Activated CD8-positive, alpha-beta memory T cell treated with anti-CD3 and anti-CD28 coated beads, Interleukin-2, amount 50 U/mL, for 1 hour (primary cell): ENCODE measurements at regions not wholly inside any gene's neighbourhood (a gene's known extent, or its start where the extent isn't known, plus 50 kb on each side); places are given as distances from the start of the nearest gene placed in this dataset.

ENCODE experiments used
- DNase-seq: peaks from one replicate; pipeline ENCODE4 v3.0.0-alpha.2; 2020; ENCODE audit errors: extremely low read depth

GRCh38 chr12:92466391-92467305 is 236.1 kb upstream of the PLEKHG7 start:
- no peak for DNase-seq

GRCh38 chr12:92465786-92466295 is 236.9 kb upstream of the PLEKHG7 start:
- no peak for DNase-seq

GRCh38 chr12:92464911-92465310 is 237.9 kb upstream of the PLEKHG7 start:
- DNase-seq: no peak

GRCh38 chr12:92463171-92463570 is 239.6 kb upstream of the PLEKHG7 start:
- no peak for DNase-seq

- DNase-seq: no peak
Measured at GRCh38 chr12:92462527-92462926, 240.3 kb upstream of the PLEKHG7 start.

- no peak for DNase-seq
Measured at GRCh38 chr12:92462049-92462448, 240.7 kb upstream of the PLEKHG7 start.

GRCh38 chr12:92459850-92460249 is 242.9 kb upstream of the PLEKHG7 start:
- DNase-seq: no peak

GRCh38 chr12:92458996-92459395 is 243.8 kb upstream of the PLEKHG7 start:
- DNase-seq: no peak

GRCh38 chr12:92457458-92458180 is 245.2 kb upstream of the PLEKHG7 start:
- no peak for DNase-seq

- no peak for DNase-seq
Measured at GRCh38 chr12:92452763-92453162, 250.0 kb upstream of the PLEKHG7 start.

- DNase-seq: no peak
Measured at GRCh38 chr12:92446083-92446460, 256.7 kb upstream of the PLEKHG7 start.

- no peak for DNase-seq
Measured at GRCh38 chr12:92445253-92446082, 257.3 kb upstream of the PLEKHG7 start.

- no peak for DNase-seq
Measured at GRCh38 chr12:92444763-92445162, 258.0 kb upstream of the PLEKHG7 start.

GRCh38 chr12:92442782-92443181 is 260.0 kb upstream of the PLEKHG7 start:
- DNase-seq: no peak

- no peak for DNase-seq
Measured at GRCh38 chr12:92440072-92440471, 262.7 kb upstream of the PLEKHG7 start.

GRCh38 chr12:92439420-92439805 is 263.4 kb upstream of the PLEKHG7 start:
- DNase-seq: no peak

GRCh38 chr12:92438641-92439419 is 264.0 kb upstream of the PLEKHG7 start:
- no peak for DNase-seq

GRCh38 chr12:92437452-92437851 is 265.3 kb upstream of the PLEKHG7 start:
- DNase-seq: no peak

- no peak for DNase-seq
Measured at GRCh38 chr12:92436856-92437255, 265.9 kb upstream of the PLEKHG7 start.

- DNase-seq: no peak
Measured at GRCh38 chr12:92434607-92435025, 268.2 kb upstream of the PLEKHG7 start.
